HG03108 (cell line): ENCODE measurements at regions not wholly inside any gene's neighbourhood (a gene's known extent, or its start where the extent isn't known, plus 50 kb on each side); places are given as distances from the start of the nearest gene placed in this dataset.

Experiments used
- ATAC-seq: cut with Tn5 transposase; IDR thresholded peaks from one replicate; pipeline ENCODE4 v1.9.1; 2021; ENCODE audit warnings: moderate library complexity; ENCODE audit not compliant: unreplicated experiment

- ATAC-seq, result no peak
These were observed 143.6 kb downstream of the MAFB start for GRCh38 chr20:40545478-40545877.

GRCh38 chr20:40542065-40542464 lies 147.0 kb downstream of the MAFB start:
- no peak for ATAC-seq

DNA sequence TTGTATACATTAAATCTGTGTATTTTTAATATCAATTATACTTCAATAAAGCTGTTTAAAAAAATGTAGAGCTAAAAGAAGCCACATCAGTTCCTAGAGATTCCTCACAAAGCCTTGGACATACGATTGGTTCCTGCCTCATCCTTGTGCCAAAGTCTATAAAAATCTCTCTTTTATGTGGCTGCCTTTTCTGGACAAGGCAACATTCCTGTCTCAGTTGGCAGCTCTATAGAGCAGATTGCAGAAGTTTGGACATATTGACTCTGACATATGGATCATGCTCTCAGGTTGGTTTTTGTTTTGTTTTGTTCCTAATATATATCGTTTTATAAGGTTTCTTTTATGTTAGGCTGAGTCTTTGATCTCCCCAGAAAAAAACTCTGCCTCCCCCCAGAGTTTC lies 148.9 kb downstream of the MAFB start:
- no peak for ATAC-seq

DNA sequence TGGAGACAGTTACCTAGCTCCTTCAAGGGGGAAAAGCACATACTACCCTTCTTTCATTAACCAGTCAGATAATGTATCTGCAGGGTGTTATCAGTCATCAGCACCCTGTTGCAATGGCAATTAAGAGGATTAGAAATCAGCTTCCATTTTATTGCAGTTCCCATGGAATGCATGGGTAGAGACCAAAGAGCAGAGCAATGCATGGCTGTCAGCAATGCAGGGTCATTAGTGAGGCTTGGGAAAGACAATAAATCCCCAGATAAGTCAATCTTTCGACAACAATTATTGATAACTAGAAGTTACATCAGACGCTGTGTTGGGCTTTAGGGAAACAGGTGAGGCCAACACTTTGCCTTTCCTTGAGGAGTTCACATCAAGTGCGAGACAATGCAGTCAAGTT lies 150.9 kb downstream of the MAFB start:
- ATAC-seq, result no peak

DNA sequence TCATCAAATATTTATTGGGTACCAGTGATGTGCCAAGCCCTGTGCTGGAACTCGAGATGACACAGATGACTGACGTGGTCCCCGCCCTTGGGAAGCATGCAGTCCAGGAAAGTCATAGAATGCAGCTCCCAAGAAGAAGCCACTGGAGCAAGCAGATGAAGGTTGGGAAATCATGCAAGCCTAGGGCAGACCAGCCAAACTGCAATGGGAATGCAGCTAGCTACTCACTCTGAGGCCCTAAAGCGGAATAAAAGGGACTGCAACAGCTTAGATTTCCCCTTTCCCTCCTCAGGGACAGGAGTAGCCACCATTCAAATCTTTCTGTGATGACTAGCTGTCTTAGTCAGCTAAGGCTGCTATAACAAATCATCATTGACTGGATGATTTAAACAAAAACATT lies 152.2 kb downstream of the MAFB start:
- ATAC-seq, result no peak

- no peak for ATAC-seq
These were observed 153.2 kb downstream of the MAFB start for GRCh38 chr20:40535816-40536215.

DNA sequence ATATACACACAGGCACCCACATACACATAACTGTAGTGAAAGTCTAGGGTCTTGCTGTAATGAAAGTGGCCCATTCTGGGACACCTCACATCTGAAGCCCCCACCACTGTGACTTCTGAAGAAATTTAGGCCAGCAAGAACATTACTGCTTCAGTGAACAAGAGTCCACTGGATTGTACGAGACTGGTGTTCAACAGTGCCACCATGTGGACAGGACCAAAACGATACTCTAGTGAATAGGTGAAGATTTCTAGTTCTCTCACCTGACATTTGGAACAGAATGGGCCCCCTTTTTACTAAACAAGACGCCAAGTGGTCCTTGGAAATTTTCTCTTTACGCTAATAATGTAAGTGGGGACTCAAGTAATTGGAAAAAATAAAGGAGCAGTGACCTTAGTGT lies 156.9 kb downstream of the MAFB start:
- no peak for ATAC-seq

DNA sequence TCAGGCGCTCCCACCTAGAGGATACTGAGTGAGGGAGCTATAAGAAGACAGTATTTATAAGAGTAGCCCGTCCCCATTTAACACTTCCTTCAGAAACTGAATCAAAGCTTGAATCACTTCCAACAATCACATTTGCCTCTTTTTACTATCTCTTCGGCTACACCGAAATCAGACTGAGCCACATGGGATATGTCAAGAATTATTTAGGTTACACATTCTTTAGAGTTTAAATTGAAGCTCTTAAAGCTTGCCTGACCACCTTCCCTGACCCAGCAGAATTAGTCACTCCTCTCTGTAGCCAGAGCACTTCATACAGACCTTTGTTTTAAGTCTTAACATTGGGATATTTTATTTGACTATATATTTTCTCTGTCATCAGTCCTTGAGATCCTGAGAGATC lies 163.7 kb downstream of the MAFB start:
- no peak for ATAC-seq

DNA sequence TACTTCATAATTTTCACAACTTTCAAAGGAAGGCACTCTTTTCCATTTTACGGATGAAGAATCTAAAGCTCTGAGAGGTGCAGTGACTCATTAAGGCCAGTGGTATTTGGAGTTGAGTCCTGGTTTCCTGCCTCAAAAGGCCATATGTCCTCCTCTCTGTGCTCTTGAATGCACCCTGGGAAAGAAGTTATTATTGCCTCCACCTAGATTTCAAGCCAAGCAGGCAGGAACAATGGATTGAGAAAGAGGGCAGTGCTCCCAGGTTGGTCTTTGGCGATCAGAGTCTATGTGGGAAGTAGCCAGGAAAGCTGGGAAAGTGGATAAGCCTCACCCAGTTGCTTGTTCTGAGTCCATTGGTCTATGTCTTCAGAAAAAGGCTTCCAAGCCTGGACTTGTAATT lies 165.0 kb downstream of the MAFB start:
- ATAC-seq, result no peak

DNA sequence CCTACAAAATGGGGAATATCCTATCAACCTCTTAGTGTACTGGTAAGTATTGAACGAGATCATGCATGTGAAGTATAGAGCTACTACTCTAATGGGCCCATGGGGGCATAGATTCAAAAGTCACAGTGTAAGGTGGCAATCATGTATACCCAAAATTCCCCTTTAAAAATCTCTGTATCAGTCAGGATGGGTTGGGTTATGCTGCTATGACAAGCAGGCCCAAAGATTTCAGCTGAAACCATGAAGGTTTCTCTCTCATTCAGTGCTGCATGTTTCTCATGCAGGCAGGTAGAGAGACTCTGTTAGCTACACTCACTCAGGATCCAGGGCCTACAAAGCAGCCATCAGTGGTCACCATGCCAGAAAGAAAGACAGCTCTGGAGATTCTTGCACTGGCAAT lies 166.6 kb downstream of the MAFB start:
- no peak for ATAC-seq

DNA sequence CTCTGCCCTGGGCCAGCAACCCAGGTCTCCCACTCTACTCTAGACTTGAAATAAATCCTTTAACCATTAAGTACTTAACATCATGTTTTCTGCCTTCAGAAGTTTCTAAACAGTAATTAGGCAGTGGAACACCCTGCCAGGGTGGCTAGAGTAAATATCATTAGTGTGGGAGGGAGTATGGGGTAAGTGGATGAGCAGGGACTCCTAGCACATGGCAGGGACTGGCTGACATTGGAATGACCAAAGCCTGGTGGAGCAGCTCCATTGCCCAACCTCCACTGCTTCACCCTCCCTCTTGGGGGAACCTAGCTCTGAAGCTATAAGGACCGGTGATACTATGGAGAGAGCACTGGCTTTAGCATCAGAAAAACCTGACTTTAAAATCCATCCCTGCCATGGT lies 167.1 kb downstream of the MAFB start:
- no peak for ATAC-seq

DNA sequence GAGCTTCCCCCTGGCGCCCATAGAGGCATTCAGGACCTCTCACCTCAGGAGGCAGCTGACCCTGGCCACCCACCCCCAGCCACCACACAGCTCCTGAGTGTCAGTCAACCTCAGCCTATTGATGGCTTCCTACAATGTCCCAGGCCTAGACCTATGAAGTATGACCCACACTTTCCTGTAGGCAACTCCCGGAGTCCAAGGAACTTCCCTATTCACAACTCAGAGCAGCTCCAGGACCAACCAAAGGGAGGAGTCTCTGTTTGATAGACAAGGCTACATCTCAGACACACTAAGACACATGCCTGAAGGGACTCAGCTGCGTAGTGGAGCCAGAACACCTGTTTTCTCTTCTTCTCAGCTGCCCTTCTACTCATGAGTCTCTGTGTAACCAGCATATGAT lies 169.1 kb downstream of the MAFB start:
- no peak for ATAC-seq

DNA sequence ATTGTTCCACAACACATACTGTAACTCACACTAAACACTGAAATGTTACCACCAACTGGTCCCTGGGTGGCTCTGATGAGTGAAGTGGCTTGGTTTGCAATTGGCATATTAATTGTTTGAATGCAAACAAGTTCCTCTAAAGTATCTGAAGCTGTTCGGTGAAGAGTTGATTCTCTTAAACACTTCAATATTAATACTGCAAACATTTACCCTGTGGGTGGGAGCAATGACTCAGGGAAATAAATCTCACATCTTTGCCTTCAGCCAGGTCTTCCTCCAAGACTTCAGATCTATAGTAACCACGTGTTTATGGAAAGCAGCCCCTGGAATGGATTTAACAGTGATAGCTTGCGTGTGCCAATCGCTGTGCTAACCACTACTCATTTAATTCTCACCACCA lies 176.0 kb downstream of the MAFB start:
- no peak for ATAC-seq

DNA sequence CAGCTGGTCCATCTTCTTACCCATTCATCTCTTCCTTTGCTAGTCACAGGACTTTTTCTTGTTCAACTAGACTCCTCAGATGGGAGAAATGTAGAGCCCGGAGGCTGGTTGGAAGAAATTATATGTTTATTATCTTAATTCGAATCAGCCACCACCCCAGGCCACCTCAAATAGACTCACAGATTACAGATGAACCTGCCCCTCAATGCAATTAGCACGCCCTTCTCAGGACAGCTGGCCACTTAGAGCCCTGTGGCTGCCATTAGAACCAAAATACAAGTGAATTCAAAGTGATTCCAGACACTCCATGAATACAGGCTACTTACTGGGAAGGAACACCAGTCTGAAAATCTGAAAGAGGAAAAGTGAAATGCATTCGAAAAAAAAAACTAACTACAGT lies 176.4 kb downstream of the MAFB start:
- ATAC-seq, result no peak

DNA sequence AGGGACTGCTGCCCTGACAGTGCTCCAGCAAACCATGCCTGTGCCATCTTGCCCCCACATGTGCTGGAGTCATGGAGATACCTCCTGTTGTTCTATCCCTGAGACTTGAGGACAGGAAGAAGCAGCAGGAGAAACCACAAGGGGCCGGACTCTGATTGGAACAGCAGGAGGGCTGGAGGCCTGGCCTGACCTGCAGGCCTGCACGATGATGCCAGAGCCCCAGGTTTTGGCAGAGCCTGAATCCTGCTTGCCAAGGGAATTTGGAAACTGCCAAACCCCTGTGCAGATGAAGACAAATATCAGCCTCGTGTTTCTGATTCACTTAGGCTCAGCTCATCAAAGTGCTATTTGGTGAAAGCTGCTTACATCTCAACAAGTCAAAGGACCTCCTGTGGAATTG lies 177.6 kb downstream of the MAFB start:
- no peak for ATAC-seq

DNA sequence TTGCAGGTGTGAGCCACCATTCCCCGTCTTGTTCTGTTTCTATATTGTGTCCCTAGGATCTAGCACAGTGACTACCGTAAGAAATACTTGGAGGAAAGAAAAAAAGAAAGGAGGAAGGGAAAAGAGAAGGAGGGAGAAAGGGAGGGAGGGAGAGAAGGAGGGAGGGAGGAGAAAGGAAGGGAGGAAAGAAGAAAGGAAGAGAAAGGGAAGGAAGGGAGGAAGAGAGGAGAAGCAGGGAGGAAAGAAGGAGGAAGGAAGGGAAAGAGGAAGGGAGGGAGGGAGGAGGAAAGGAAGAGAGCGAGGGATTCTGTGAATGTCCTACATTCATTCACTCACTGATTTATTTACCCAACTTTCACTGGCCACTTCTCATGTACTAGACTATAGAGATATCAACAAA lies 178.4 kb downstream of the MAFB start:
- ATAC-seq, result no peak

GRCh38 chr20:40508821-40509220 lies 180.2 kb downstream of the MAFB start:
- ATAC-seq, result no peak

DNA sequence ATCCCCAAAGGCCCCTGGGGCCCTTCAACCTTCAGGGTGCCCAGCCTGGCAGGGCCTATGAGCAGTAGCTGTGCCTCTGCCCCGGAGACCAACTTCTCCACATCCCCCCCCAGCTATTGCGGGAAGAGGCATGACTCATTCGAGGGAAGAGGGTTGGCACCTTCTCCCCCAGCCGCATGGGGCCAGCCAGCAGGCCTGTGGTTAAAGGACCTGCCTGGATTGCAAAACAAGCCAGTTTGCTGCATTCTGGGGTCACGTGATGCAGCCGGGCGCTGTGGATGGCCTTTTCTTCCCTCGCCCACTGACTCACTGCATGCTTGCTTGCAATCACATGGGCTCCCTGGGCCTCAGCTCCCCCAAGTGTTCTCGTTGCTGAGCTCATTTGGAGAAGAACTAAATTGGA lies 182.5 kb downstream of the MAFB start:
- no peak for ATAC-seq

GRCh38 chr20:40503119-40503518 lies 185.9 kb downstream of the MAFB start:
- no peak for ATAC-seq

DNA sequence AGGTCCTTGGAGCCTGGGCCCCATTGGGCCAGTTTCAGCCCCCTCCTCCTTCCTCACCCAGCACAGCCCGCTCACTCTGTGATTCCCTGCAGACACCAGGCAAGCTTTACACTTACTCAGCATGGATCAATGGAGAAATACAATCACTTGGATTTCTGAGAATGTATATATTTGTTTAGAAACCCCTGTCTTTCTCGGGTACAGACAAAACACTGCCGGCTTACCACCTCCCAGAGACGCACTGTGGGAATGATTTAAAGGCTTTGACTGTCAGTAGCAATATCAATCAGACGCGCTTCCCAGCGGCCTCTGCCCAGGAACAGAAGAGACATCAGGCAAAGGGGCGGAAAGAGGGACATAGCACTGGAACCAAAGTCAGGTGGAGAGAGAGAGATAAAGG lies 186.5 kb downstream of the MAFB start:
- no peak for ATAC-seq

DNA sequence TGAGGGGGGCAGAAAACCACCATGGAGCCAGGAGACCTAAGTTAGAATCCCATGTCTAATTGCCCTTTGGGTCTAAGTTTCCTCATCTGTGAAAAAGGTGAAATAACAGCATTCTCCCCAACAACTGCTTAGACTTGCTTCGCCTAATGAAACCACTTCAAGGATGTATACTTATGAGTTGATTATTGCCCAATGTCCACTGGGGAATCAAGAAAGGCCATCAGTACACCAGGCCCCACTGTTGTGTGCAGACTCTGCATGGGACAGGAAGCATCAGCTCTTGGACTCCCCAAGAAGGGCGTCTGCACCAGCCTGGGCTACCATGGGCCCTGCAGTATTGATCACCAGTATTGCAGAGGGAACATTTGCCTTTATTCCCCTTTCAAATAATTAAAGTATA lies 189.6 kb downstream of the MAFB start:
- no peak for ATAC-seq

DNA sequence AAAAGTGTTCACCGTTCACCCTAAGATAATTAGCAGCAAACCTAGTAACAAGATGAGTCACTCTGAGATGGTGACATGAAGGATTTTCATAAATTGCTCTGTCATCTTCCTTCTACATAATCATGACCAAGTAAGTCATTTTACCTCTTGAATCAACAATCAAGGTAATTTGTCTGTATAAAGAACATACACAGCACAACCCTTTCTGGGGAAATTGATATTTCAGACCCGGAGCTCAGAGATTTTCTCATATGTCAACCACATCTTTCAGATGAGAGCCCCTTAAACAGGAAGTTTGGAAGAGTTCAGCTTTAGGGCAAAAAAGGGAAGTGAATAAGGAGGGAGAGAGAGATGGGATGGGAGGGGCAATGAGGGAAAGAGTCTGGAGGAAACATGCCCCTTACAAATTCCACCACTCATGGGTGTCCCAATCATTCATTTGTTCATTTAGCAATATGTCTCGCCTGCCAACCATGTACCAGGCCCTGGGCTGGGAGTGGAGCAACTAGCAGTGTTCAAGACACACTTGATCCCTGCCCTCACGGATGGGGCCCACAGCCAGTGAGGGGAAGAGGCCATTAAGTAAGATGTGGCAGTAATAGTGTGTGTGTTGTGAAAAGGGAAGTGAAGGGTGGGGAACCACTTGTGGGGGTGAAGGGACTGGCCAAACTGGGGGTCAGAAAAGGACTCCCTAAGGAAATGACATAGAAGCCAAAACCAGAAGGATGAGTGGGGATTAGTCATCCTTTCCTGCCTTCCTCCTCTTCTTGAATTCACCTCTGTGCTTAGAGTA lies 190.9 kb downstream of the MAFB start:
- no peak for ATAC-seq

- ATAC-seq, result no peak
These were observed 193.1 kb downstream of the MAFB start for GRCh38 chr20:40495956-40496355.
